ENCODE measurements at regions not wholly inside any gene's neighbourhood (a gene's known extent, or its start where the extent isn't known, plus 50 kb on each side); places are given as distances from the start of the nearest gene placed in this dataset.

GRCh38 chr2:852168-852567 lies 98.5 kb upstream of the SNTG2 start:
- peaks cover 6% of the 10 kb centered on the region for H3K9me3 Mint-ChIP-seq
- H3K27ac Mint-ChIP-seq (ENCODE audit: unreplicated experiment), result no peak overlapping the region
- no peaks in the 10 kb centered on the region for H3K27me3 Mint-ChIP-seq (ENCODE audit: low read depth)
- TF ChIP-seq, protein P1, sequence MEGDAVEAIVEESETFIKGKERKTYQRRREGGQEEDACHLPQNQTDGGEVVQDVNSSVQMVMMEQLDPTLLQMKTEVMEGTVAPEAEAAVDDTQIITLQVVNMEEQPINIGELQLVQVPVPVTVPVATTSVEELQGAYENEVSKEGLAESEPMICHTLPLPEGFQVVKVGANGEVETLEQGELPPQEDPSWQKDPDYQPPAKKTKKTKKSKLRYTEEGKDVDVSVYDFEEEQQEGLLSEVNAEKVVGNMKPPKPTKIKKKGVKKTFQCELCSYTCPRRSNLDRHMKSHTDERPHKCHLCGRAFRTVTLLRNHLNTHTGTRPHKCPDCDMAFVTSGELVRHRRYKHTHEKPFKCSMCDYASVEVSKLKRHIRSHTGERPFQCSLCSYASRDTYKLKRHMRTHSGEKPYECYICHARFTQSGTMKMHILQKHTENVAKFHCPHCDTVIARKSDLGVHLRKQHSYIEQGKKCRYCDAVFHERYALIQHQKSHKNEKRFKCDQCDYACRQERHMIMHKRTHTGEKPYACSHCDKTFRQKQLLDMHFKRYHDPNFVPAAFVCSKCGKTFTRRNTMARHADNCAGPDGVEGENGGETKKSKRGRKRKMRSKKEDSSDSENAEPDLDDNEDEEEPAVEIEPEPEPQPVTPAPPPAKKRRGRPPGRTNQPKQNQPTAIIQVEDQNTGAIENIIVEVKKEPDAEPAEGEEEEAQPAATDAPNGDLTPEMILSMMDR (conservative IDR thresholded peaks at IDR 0.05), result no peak
- no peak for DNase-seq (ENCODE audit: low read depth, low spot score)
- peaks cover 12% of the 10 kb centered on the region for H3K4me1 Mint-ChIP-seq
- no peak overlapping the region for H3K4me3 Mint-ChIP-seq
- H3K36me3 Mint-ChIP-seq (ENCODE audit: low read depth), result no peaks in the 10 kb centered on the region

DNA sequence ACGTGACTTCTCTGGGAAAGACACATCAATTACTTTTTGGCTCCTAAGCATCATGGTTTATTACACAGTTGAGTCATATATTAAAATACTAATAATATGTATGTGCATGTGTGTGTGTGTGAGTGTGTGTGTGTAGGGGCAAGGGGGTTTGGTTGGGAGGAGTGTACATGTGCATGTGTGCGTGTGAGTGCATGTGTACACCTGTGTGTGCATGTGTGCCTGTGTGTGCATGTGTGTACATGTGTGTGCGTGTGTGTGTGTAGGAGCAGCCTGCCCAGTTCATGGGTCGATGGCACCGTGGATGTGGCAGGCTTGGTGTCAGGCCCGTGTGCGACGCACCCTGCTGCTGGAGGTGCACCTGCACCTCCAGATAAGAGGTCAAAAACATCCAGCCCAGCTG lies 99.0 kb upstream of the SNTG2 start:
- Mint-ChIP-seq H3K4me3 (no peak overlapping the region), H3K36me3 (ENCODE audit: low read depth) (no peaks in the 10 kb centered on the region), H3K27ac (ENCODE audit: unreplicated experiment) (no peak overlapping the region), H3K9me3 (peaks cover 6% of the 10 kb centered on the region), H3K4me1 (peaks cover 8% of the 10 kb centered on the region), H3K27me3 (ENCODE audit: low read depth) (no peaks in the 10 kb centered on the region)
- DNase-seq (ENCODE audit: low read depth, low spot score), result no peak
- TF ChIP-seq, protein P1 (conservative IDR thresholded peaks at IDR 0.05), result no peak

GRCh38 chr2:851078-851477 lies 99.6 kb upstream of the SNTG2 start:
- Mint-ChIP-seq H3K27ac (ENCODE audit: unreplicated experiment) (no peak overlapping the region), H3K27me3 (ENCODE audit: low read depth) (no peaks in the 10 kb centered on the region), H3K4me1 (peaks cover 2% of the 10 kb centered on the region), H3K36me3 (ENCODE audit: low read depth) (no peaks in the 10 kb centered on the region), H3K4me3 (no peak overlapping the region), H3K9me3 (peaks cover 6% of the 10 kb centered on the region)
- DNase-seq (ENCODE audit: low read depth, low spot score), result no peak
- TF ChIP-seq, protein P1 (conservative IDR thresholded peaks at IDR 0.05), result no peak

DNA sequence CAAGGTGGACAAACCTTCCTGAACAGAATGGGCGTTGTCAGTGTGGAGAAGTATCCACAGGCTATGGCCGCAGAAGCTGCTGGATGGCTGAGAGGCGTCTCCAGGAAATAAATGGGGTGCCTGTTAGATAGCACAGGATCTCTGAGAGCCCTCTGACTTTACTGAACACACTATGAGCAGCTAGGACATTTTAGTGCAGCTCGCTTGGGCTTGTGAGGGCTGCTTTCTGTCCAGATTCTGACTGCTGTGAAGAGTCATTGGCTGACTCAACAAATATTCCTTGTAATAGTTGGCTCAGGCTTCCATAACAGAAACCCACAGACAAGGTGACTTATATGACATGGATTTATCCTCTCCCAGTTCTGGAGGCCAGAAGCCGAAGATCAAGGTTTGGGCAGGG lies 100.2 kb upstream of the SNTG2 start:
- Mint-ChIP-seq H3K4me1 (no peaks in the 10 kb centered on the region), H3K27me3 (ENCODE audit: low read depth) (no peaks in the 10 kb centered on the region), H3K36me3 (ENCODE audit: low read depth) (no peaks in the 10 kb centered on the region), H3K27ac (ENCODE audit: unreplicated experiment) (no peak overlapping the region), H3K4me3 (no peak overlapping the region), H3K9me3 (peaks cover 6% of the 10 kb centered on the region)
- TF ChIP-seq, protein P1 (conservative IDR thresholded peaks at IDR 0.05), result no peak
- DNase-seq (ENCODE audit: low read depth, low spot score), result no peak

GRCh38 chr2:848099-848498 lies 102.5 kb upstream of the SNTG2 start:
- Mint-ChIP-seq H3K4me3 (no peak overlapping the region), H3K4me1 (no peaks in the 10 kb centered on the region), H3K27ac (ENCODE audit: unreplicated experiment) (no peak overlapping the region), H3K27me3 (ENCODE audit: low read depth) (no peaks in the 10 kb centered on the region), H3K9me3 (no peaks in the 10 kb centered on the region), H3K36me3 (ENCODE audit: low read depth) (no peaks in the 10 kb centered on the region)
- DNase-seq (ENCODE audit: low read depth, low spot score), result no peak
- TF ChIP-seq, protein P1 (conservative IDR thresholded peaks at IDR 0.05), result no peak

- DNase-seq (ENCODE audit: low read depth, low spot score), result no peak
- Mint-ChIP-seq H3K4me1 (no peaks in the 10 kb centered on the region), H3K4me3 (no peak overlapping the region), H3K27me3 (ENCODE audit: low read depth) (no peaks in the 10 kb centered on the region), H3K9me3 (no peaks in the 10 kb centered on the region), H3K36me3 (ENCODE audit: low read depth) (no peaks in the 10 kb centered on the region), H3K27ac (ENCODE audit: unreplicated experiment) (no peak overlapping the region)
- TF ChIP-seq, protein P1 (conservative IDR thresholded peaks at IDR 0.05), result no peak
Measured at GRCh38 chr2:847669-848068, 103.0 kb upstream of the SNTG2 start.

Data from neural crest cell (in vitro differentiated cells).